ENCODE measurements at regions not wholly inside any gene's neighbourhood (a gene's known extent, or its start where the extent isn't known, plus 50 kb on each side); places are given as distances from the start of the nearest gene placed in this dataset.

- peak; percentile 85 for DNase-seq (ENCODE audit: low read depth)
- no peak for TF ChIP-seq CTCF (IDR thresholded peaks at IDR 0.05; ENCODE audit: insufficient read depth, low read depth, low read length)
- H3K4me3 ChIP-seq (ENCODE audit: low read depth, low read length) = no peak overlapping the region
Measured at GRCh38 chr12:24470050-24470449, 478.9 kb downstream of the BCAT1 start.

DNA sequence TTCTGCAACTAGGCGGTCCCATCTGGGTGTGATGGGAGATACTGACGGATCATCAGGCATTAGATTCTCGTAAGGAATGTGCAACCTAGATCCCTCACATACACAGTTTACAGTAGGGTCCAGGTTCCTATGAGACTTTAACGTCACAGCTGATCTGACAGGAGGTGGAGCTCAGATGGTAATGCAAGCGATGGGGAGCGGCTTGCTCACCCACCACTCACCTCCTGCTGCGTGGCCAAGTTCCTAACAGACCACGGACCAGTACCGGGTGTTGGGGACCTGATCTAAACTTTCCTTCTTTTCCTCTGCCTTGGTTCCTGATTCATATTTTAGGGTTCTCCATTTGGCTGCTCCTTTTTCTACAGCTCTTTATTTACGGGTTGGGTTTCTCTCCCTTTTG is 479.8 kb downstream of the BCAT1 start:
- no peak for DNase-seq (ENCODE audit: low read depth)
- H3K4me3 ChIP-seq (ENCODE audit: low read depth, low read length) = no peak overlapping the region
- TF ChIP-seq CTCF (IDR thresholded peaks at IDR 0.05; ENCODE audit: insufficient read depth, low read depth, low read length) = no peak

DNA sequence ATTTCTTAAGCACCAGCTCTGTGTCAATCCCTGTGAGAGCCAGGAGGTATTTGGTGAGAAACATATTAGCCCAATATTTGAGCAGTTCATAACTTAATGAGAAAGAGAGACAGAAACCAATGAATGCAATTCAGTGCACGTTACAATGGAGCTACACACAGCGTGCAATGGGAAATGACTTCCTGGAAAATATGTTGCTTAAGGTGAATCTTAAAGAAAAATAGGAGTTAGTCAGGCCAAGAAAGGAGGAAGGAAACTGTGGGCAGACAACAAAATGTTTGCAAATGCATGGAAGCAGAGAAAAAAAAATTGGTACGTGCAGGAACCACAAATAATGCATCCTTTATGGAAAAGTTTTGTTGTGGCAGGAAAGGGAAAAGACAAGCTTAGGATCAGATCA is 481.7 kb downstream of the BCAT1 start:
- TF ChIP-seq CTCF (IDR thresholded peaks at IDR 0.05; ENCODE audit: insufficient read depth, low read depth, low read length) = no peak
- DNase-seq (ENCODE audit: low read depth) = no peak
- no peak overlapping the region for H3K4me3 ChIP-seq (ENCODE audit: low read depth, low read length)

DNA sequence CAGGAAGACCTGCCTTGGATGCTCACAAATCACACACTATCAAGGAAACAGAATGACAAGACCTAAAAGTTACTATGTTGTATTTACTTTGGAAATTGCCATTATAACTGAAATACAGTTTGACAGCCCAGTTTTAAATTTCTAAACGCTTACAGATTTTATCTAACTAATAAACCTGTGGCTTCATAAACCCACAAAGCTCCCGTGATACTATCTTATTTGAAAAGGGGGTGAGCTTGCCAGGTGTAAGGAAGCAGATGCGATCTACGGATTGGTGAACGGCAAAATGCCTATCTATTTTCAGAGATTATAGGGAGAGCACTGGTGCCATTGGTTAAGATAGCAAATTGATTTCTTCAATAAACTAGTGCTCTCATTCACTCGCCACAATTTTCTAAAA is 485.5 kb downstream of the BCAT1 start:
- no peak for TF ChIP-seq CTCF (IDR thresholded peaks at IDR 0.05; ENCODE audit: insufficient read depth, low read depth, low read length)
- DNase-seq (ENCODE audit: low read depth) = no peak
- H3K4me3 ChIP-seq (ENCODE audit: low read depth, low read length) = no peak overlapping the region

DNA sequence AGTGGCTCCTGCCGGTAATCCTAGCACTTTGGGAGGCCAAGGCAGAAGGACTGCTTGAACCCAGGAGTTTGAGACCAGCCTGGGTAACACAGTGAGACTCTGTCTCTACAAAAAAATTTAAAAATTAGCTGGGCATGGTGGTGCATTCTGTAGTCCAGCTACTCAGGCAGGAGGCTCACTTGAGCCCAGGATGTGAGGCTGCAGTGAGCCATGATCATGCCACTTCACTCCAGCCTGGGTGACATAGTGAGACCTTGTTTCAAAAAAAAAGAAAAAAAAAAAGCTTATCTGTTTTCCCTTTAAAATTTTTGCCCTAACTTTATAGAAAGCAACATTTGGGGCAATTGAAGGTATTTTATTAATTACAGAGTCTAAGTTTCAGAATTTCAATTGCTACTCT is 486.0 kb downstream of the BCAT1 start:
- H3K4me3 ChIP-seq (ENCODE audit: low read depth, low read length) = no peak overlapping the region
- TF ChIP-seq CTCF (IDR thresholded peaks at IDR 0.05; ENCODE audit: insufficient read depth, low read depth, low read length) = no peak

GRCh38 chr12:24460506-24460905 is 488.4 kb downstream of the BCAT1 start:
- DNase-seq (ENCODE audit: low read depth) = no peak
- H3K4me3 ChIP-seq (ENCODE audit: low read depth, low read length) = no peak overlapping the region
- no peak for TF ChIP-seq CTCF (IDR thresholded peaks at IDR 0.05; ENCODE audit: insufficient read depth, low read depth, low read length)

More for the DNA sequence above, 486.0 kb downstream of the BCAT1 start:
- no peak for DNase-seq (ENCODE audit: low read depth)

DNA sequence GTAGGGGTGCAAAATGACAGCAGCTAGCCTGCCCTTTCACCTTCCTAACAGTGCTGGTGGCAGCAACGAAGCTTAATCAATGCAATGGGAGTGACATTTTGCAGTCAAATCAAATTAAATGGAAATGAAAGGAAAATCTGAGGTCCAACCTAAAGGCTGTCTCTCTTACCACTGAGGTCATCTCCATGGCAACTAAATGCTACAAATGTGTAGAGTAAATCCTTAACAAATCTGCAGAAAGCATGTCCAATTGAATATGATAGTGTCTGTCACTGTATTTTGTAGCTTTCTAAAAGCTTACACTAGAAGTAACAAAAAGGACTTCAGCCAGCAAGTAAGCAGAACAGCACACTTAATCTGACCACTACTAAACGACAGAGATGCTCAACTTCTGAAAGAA is 488.8 kb downstream of the BCAT1 start:
- no peak overlapping the region for H3K4me3 ChIP-seq (ENCODE audit: low read depth, low read length)
- no peak for DNase-seq (ENCODE audit: low read depth)
- TF ChIP-seq CTCF (IDR thresholded peaks at IDR 0.05; ENCODE audit: insufficient read depth, low read depth, low read length) = no peak

Measured in fibroblast of villous mesenchyme (primary cell).